ENCODE measurements at regions not wholly inside any gene's neighbourhood (a gene's known extent, or its start where the extent isn't known, plus 50 kb on each side); places are given as distances from the start of the nearest gene placed in this dataset.

GRCh38 chr13:74871369-74872070 is 610.4 kb downstream of the TBC1D4 start:
- TF ChIP-seq CTCF (IDR thresholded peaks at IDR 0.05 in 4 of 5, conservative IDR thresholded peaks at IDR 0.05 in 1 of 5) (no peak), POLR2A (IDR thresholded peaks at IDR 0.05) (no peak)

All from gastrocnemius medialis (tissue), 4 donors.